HUES6 (cell line): ENCODE measurements at regions not wholly inside any gene's neighbourhood (a gene's known extent, or its start where the extent isn't known, plus 50 kb on each side); places are given as distances from the start of the nearest gene placed in this dataset.

Experiments used
- H3K27ac ChIP-seq: 2 replicates; pipeline ENCODE4 v1.7.0; 2013; ENCODE audit warnings: low read depth, mild to moderate bottlenecking, low read length, inconsistent platforms
- H3K27me3 ChIP-seq: 2 replicates; pipeline ENCODE4 v1.6.1; 2013; ENCODE audit warnings: low read length; ENCODE audit not compliant: control insufficient read depth, insufficient read depth
- H3K36me3 ChIP-seq: 2 replicates; pipeline ENCODE4 v1.6.1; 2013; ENCODE audit warnings: low read length; ENCODE audit not compliant: control insufficient read depth, insufficient read depth
- H3K4me1 ChIP-seq: 2 replicates; pipeline ENCODE4 v1.6.1; 2013; ENCODE audit warnings: low read length; ENCODE audit not compliant: control insufficient read depth, insufficient read depth
- H3K4me3 ChIP-seq: 2 replicates; pipeline ENCODE4 v1.5.1; 2013; ENCODE audit warnings: low read depth, low read length
- H3K9ac ChIP-seq: one replicate; pipeline ENCODE4 v1.6.1; 2013; ENCODE audit warnings: mild to moderate bottlenecking, low read length
- H3K9me3 ChIP-seq: 2 replicates; pipeline ENCODE4 v1.6.1; 2013; ENCODE audit warnings: low read depth, low read length; ENCODE audit not compliant: control insufficient read depth, insufficient read depth

GRCh38 chr5:141746395-141746794, 64.4 kb upstream of the ARAP3 start:
- Histone ChIP-seq H3K27ac (no peak overlapping the region), H3K4me1 (no peaks in the 10 kb centered on the region; the same call in 1 of the 2 replicates), H3K9ac (no peak overlapping the region), H3K36me3 (no peaks in the 10 kb centered on the region), H3K27me3 (peaks cover 35% of the 10 kb centered on the region), H3K4me3 (no peak overlapping the region), H3K9me3 (no peaks in the 10 kb centered on the region)

- Histone ChIP-seq H3K4me1 (no peaks in the 10 kb centered on the region; the same call in 1 of the 2 replicates), H3K27me3 (peaks cover 25% of the 10 kb centered on the region), H3K36me3 (no peaks in the 10 kb centered on the region), H3K9ac (no peak overlapping the region), H3K27ac (no peak overlapping the region), H3K4me3 (no peak overlapping the region), H3K9me3 (no peaks in the 10 kb centered on the region)
Measured at GRCh38 chr5:141745390-141745789, 63.4 kb upstream of the ARAP3 start.

- H3K36me3 ChIP-seq, result no peaks in the 10 kb centered on the region
- no peak overlapping the region for H3K9ac ChIP-seq
- H3K9me3 ChIP-seq, result no peaks in the 10 kb centered on the region
- no peak overlapping the region for H3K4me3 ChIP-seq
- H3K27me3 ChIP-seq, result peaks cover 10% of the 10 kb centered on the region; the same call in 1 of the 2 replicates
- H3K27ac ChIP-seq, result no peak overlapping the region
- H3K4me1 ChIP-seq, result no peaks in the 10 kb centered on the region; the same call in 1 of the 2 replicates
Measured at GRCh38 chr5:141743866-141744272, 61.8 kb upstream of the ARAP3 start.

- Histone ChIP-seq H3K4me3 (no peak overlapping the region), H3K27me3 (peaks cover 3% of the 10 kb centered on the region; the same call in 1 of the 2 replicates), H3K9ac (no peak overlapping the region), H3K4me1 (no peaks in the 10 kb centered on the region; the same call in 1 of the 2 replicates), H3K36me3 (no peaks in the 10 kb centered on the region), H3K27ac (no peak overlapping the region), H3K9me3 (no peaks in the 10 kb centered on the region)
Measured at GRCh38 chr5:141742866-141743851, 61.1 kb upstream of the ARAP3 start.

GRCh38 chr5:141742144-141742543, 60.1 kb upstream of the ARAP3 start:
- H3K4me1 ChIP-seq, result peaks cover 6% of the 10 kb centered on the region
- H3K9me3 ChIP-seq, result no peaks in the 10 kb centered on the region
- H3K4me3 ChIP-seq, result no peak overlapping the region
- no peaks in the 10 kb centered on the region for H3K27me3 ChIP-seq
- no peak overlapping the region for H3K9ac ChIP-seq
- H3K27ac ChIP-seq, result no peak overlapping the region
- H3K36me3 ChIP-seq, result no peaks in the 10 kb centered on the region

GRCh38 chr5:141740885-141741284, 58.9 kb upstream of the ARAP3 start:
- Histone ChIP-seq H3K27me3 (no peaks in the 10 kb centered on the region), H3K4me1 (peaks cover 13% of the 10 kb centered on the region), H3K27ac (no peak overlapping the region), H3K9me3 (no peaks in the 10 kb centered on the region), H3K4me3 (no peak overlapping the region), H3K9ac (no peak overlapping the region), H3K36me3 (no peaks in the 10 kb centered on the region)

GRCh38 chr5:141737535-141737934, 55.5 kb upstream of the ARAP3 start:
- H3K9ac ChIP-seq, result no peak overlapping the region
- peaks cover 18% of the 10 kb centered on the region for H3K4me1 ChIP-seq

GRCh38 chr5:141735823-141736222, 53.8 kb upstream of the ARAP3 start:
- no peak overlapping the region for H3K9ac ChIP-seq
- H3K36me3 ChIP-seq, result no peaks in the 10 kb centered on the region
- H3K9me3 ChIP-seq, result no peaks in the 10 kb centered on the region
- H3K4me3 ChIP-seq, result no peak overlapping the region
- no peaks in the 10 kb centered on the region for H3K27me3 ChIP-seq
- H3K27ac ChIP-seq, result no peak overlapping the region
- H3K4me1 ChIP-seq, result peaks cover 18% of the 10 kb centered on the region

More at GRCh38 chr5:141737535-141737934, 55.5 kb upstream of the ARAP3 start:
- Histone ChIP-seq H3K27me3 (no peaks in the 10 kb centered on the region), H3K9me3 (no peaks in the 10 kb centered on the region), H3K27ac (no peak overlapping the region), H3K36me3 (no peaks in the 10 kb centered on the region), H3K4me3 (no peak overlapping the region)

GRCh38 chr5:141734501-141735229, 52.6 kb upstream of the ARAP3 start:
- H3K9ac ChIP-seq, result no peak overlapping the region
- H3K9me3 ChIP-seq, result no peaks in the 10 kb centered on the region
- peaks cover 23% of the 10 kb centered on the region for H3K4me1 ChIP-seq
- H3K4me3 ChIP-seq, result no peak overlapping the region
- H3K36me3 ChIP-seq, result no peaks in the 10 kb centered on the region
- H3K27ac ChIP-seq, result no peak overlapping the region
- no peaks in the 10 kb centered on the region for H3K27me3 ChIP-seq

- H3K9me3 ChIP-seq, result no peaks in the 10 kb centered on the region
- no peaks in the 10 kb centered on the region for H3K36me3 ChIP-seq
- H3K27me3 ChIP-seq, result no peaks in the 10 kb centered on the region
- H3K4me3 ChIP-seq, result no peak overlapping the region
- H3K27ac ChIP-seq, result no peak overlapping the region
- no peak overlapping the region for H3K9ac ChIP-seq
- peaks cover 36% of the 10 kb centered on the region for H3K4me1 ChIP-seq
Measured at GRCh38 chr5:141733198-141733597, 51.2 kb upstream of the ARAP3 start.

- Histone ChIP-seq H3K36me3 (no peaks in the 10 kb centered on the region), H3K4me3 (no peak overlapping the region), H3K27me3 (no peaks in the 10 kb centered on the region), H3K9me3 (no peaks in the 10 kb centered on the region), H3K4me1 (peaks cover 34% of the 10 kb centered on the region), H3K9ac (no peak overlapping the region), H3K27ac (no peak overlapping the region)
Measured at GRCh38 chr5:141732417-141732816, 50.4 kb upstream of the ARAP3 start.
